Body of pancreas (tissue), 4 donors: ENCODE measurements at regions not wholly inside any gene's neighbourhood (a gene's known extent, or its start where the extent isn't known, plus 50 kb on each side); places are given as distances from the start of the nearest gene placed in this dataset.

Experiments
- POLR2A ChIP-seq, 3 donors: fragments of 450-650 bp; IDR thresholded peaks; one replicate each; pipeline ENCODE4 v1.6.1; 2016; ENCODE audit warnings: antibody characterized with exemption in 3 of 3, mild to moderate bottlenecking in 2 of 3
- TF ChIP-seq, protein P1 (sequence below), 7 experiments: fragments of 450-650 bp in 4 of 7; fragments of 200-600 bp in 3 of 7; sonication (generic) in 3 of 7; IDR thresholded peaks; one replicate each; pipeline ENCODE4 v1.5.1; 2016 to 2019; ENCODE audit warnings: antibody characterized with exemption in 7 of 7

DNA sequence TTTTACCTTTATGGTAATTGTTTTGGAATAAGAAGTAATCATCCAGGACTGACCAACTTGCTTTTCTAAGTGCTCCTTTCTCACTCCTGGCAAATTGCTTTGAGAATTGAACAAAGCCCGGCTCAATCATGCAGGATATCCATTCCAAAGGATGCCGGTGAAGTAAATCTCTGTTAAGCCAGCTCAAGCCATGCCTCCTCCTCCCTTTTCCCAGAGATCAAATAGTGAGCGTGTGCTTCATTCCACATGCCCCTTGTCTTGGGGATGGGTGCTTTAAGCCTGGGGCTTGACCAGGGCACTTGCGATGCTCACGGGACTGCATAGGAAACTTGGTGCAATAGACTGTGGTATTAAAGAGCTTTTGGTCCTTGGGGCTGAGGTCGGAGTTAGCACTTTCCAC, 90.7 kb downstream of the UTP18 start:
- no peak for TF ChIP-seq POLR2A (IDR thresholded peaks at IDR 0.05)
- TF ChIP-seq, protein P1, sequence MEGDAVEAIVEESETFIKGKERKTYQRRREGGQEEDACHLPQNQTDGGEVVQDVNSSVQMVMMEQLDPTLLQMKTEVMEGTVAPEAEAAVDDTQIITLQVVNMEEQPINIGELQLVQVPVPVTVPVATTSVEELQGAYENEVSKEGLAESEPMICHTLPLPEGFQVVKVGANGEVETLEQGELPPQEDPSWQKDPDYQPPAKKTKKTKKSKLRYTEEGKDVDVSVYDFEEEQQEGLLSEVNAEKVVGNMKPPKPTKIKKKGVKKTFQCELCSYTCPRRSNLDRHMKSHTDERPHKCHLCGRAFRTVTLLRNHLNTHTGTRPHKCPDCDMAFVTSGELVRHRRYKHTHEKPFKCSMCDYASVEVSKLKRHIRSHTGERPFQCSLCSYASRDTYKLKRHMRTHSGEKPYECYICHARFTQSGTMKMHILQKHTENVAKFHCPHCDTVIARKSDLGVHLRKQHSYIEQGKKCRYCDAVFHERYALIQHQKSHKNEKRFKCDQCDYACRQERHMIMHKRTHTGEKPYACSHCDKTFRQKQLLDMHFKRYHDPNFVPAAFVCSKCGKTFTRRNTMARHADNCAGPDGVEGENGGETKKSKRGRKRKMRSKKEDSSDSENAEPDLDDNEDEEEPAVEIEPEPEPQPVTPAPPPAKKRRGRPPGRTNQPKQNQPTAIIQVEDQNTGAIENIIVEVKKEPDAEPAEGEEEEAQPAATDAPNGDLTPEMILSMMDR (IDR thresholded peaks at IDR 0.05): no peak
